ENCODE measurements at regions not wholly inside any gene's neighbourhood (a gene's known extent, or its start where the extent isn't known, plus 50 kb on each side); places are given as distances from the start of the nearest gene placed in this dataset.

DNA sequence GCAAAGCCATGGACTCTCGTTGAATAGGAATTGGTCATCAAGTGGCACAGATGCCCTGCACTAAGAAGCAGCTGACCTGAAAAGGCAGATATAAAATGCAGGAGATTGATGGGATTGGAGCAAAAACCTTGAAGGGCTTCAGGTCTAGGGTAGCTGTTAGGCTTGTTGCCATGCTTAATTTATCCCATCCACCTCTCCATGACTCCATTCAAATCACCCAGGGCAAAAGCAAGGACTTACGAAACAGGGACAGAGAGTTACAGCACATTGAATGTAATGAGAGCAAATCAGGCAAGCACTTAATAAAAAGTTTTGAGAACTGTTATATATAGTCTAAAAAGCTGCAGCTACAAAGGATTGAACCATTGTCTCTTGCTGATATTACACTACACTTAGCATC lies 298.2 kb upstream of the ESRRG start:
- H3K4me3 ChIP-seq (ENCODE audit: low read length) = no peak overlapping the region
- no peaks in the 10 kb centered on the region for H3K79me2 ChIP-seq (ENCODE audit: low read length)
- H3K9me3 ChIP-seq (ENCODE audit: insufficient read depth, low read length) = no peaks in the 10 kb centered on the region
- no peak overlapping the region for H3K9ac ChIP-seq (ENCODE audit: low read length)
- no peak overlapping the region for H3K27ac ChIP-seq (ENCODE audit: low read length)
- H3K4me1 ChIP-seq (ENCODE audit: low read length) = no peaks in the 10 kb centered on the region
- no peaks in the 10 kb centered on the region for H4K20me1 ChIP-seq (ENCODE audit: insufficient read depth, low read length)
- H3K36me3 ChIP-seq (replicated peaks; ENCODE audit: low read depth, low read length) = no peaks in the 10 kb centered on the region
- no peak overlapping the region for H3K4me2 ChIP-seq (ENCODE audit: low read length)
- no peak overlapping the region for H2AFZ ChIP-seq (ENCODE audit: low read depth, low read length)
- TF ChIP-seq EZH2phosphoT487 (IDR thresholded peaks at IDR 0.05; ENCODE audit: low read depth) = no peak
- TF ChIP-seq, protein P1, sequence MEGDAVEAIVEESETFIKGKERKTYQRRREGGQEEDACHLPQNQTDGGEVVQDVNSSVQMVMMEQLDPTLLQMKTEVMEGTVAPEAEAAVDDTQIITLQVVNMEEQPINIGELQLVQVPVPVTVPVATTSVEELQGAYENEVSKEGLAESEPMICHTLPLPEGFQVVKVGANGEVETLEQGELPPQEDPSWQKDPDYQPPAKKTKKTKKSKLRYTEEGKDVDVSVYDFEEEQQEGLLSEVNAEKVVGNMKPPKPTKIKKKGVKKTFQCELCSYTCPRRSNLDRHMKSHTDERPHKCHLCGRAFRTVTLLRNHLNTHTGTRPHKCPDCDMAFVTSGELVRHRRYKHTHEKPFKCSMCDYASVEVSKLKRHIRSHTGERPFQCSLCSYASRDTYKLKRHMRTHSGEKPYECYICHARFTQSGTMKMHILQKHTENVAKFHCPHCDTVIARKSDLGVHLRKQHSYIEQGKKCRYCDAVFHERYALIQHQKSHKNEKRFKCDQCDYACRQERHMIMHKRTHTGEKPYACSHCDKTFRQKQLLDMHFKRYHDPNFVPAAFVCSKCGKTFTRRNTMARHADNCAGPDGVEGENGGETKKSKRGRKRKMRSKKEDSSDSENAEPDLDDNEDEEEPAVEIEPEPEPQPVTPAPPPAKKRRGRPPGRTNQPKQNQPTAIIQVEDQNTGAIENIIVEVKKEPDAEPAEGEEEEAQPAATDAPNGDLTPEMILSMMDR (IDR thresholded peaks at IDR 0.05; ENCODE audit: low read depth, low read length) = no peak
- no peaks in the 10 kb centered on the region for H3K27me3 ChIP-seq (ENCODE audit: low read depth, low read length)

- H3K27ac ChIP-seq (ENCODE audit: low read length) = no peak overlapping the region
- H3K9me3 ChIP-seq (ENCODE audit: insufficient read depth, low read length) = no peaks in the 10 kb centered on the region
- no peak overlapping the region for H3K4me3 ChIP-seq (ENCODE audit: low read length)
- TF ChIP-seq, protein P1 (IDR thresholded peaks at IDR 0.05; ENCODE audit: low read depth, low read length) = no peak
- no peak for TF ChIP-seq EZH2phosphoT487 (IDR thresholded peaks at IDR 0.05; ENCODE audit: low read depth)
- H3K4me1 ChIP-seq (ENCODE audit: low read length) = no peaks in the 10 kb centered on the region
- H3K79me2 ChIP-seq (ENCODE audit: low read length) = no peaks in the 10 kb centered on the region
- H2AFZ ChIP-seq (ENCODE audit: low read depth, low read length) = no peak overlapping the region
- no peak overlapping the region for H3K9ac ChIP-seq (ENCODE audit: low read length)
- no peaks in the 10 kb centered on the region for H4K20me1 ChIP-seq (ENCODE audit: insufficient read depth, low read length)
- no peak overlapping the region for H3K4me2 ChIP-seq (ENCODE audit: low read length)
- H3K36me3 ChIP-seq (replicated peaks; ENCODE audit: low read depth, low read length) = no peaks in the 10 kb centered on the region
- no peaks in the 10 kb centered on the region for H3K27me3 ChIP-seq (ENCODE audit: low read depth, low read length)
Observed at GRCh38 chr1:217019475-217019874, 296.2 kb upstream of the ESRRG start.

- Histone ChIP-seq H3K27me3 (ENCODE audit: low read depth, low read length) (no peaks in the 10 kb centered on the region), H3K36me3 (replicated peaks; ENCODE audit: low read depth, low read length) (no peaks in the 10 kb centered on the region), H3K79me2 (ENCODE audit: low read length) (no peaks in the 10 kb centered on the region), H3K9me3 (ENCODE audit: insufficient read depth, low read length) (no peaks in the 10 kb centered on the region), H3K4me3 (ENCODE audit: low read length) (no peak overlapping the region), H4K20me1 (ENCODE audit: insufficient read depth, low read length) (no peaks in the 10 kb centered on the region), H3K4me1 (ENCODE audit: low read length) (no peaks in the 10 kb centered on the region), H2AFZ (ENCODE audit: low read depth, low read length) (no peak overlapping the region), H3K9ac (ENCODE audit: low read length) (no peak overlapping the region), H3K4me2 (ENCODE audit: low read length) (no peak overlapping the region), H3K27ac (ENCODE audit: low read length) (no peak overlapping the region)
- no peak for TF ChIP-seq EZH2phosphoT487 (IDR thresholded peaks at IDR 0.05; ENCODE audit: low read depth)
- TF ChIP-seq, protein P1 (IDR thresholded peaks at IDR 0.05; ENCODE audit: low read depth, low read length) = no peak
Observed at GRCh38 chr1:217018648-217019047, 295.4 kb upstream of the ESRRG start.

DNA sequence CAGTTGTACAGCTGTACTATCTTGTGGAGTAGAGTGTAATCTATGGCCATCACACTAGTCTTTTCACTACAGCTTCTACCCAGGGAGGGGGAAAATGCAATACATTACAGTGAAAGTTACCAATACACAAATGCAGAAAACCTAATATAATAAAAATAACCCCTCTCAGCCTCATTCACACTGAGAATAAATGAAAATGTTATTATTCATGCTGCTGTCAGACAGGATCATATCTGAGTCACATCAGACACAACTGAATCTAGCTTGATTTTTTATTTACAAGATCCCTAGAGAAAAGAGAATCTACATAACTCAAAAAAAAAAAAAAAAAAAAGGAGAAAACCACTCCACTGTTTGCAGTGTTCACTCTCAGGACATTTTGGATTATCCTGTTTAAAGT lies 293.9 kb upstream of the ESRRG start:
- no peaks in the 10 kb centered on the region for H3K36me3 ChIP-seq (replicated peaks; ENCODE audit: low read depth, low read length)
- H3K9me3 ChIP-seq (ENCODE audit: insufficient read depth, low read length) = no peaks in the 10 kb centered on the region
- H2AFZ ChIP-seq (ENCODE audit: low read depth, low read length) = no peak overlapping the region
- TF ChIP-seq EZH2phosphoT487 (IDR thresholded peaks at IDR 0.05; ENCODE audit: low read depth) = no peak
- TF ChIP-seq, protein P1 (IDR thresholded peaks at IDR 0.05; ENCODE audit: low read depth, low read length) = no peak
- H3K4me2 ChIP-seq (ENCODE audit: low read length) = no peak overlapping the region
- no peak overlapping the region for H3K9ac ChIP-seq (ENCODE audit: low read length)
- no peaks in the 10 kb centered on the region for H3K4me1 ChIP-seq (ENCODE audit: low read length)
- H3K27me3 ChIP-seq (ENCODE audit: low read depth, low read length) = no peaks in the 10 kb centered on the region; the same call in 1 of the 2 replicates
- no peaks in the 10 kb centered on the region for H4K20me1 ChIP-seq (ENCODE audit: insufficient read depth, low read length)
- H3K79me2 ChIP-seq (ENCODE audit: low read length) = no peaks in the 10 kb centered on the region
- no peak overlapping the region for H3K27ac ChIP-seq (ENCODE audit: low read length)
- H3K4me3 ChIP-seq (ENCODE audit: low read length) = no peak overlapping the region

All from OCI-LY3 (cell line).